ENCODE measurements at regions not wholly inside any gene's neighbourhood (a gene's known extent, or its start where the extent isn't known, plus 50 kb on each side); places are given as distances from the start of the nearest gene placed in this dataset.

- 84 to 87% (median 86%) methylated on average over 10 of the region's 10 CpGs for WGBS, 5 donors
- Histone ChIP-seq H3K4me1 (peaks cover 5 to 19% (median 13%) of the 10 kb centered on the region in 4 donors), H3K9me3 (peaks cover 0 to 32% (median 13%) of the 10 kb centered on the region in 4 donors), H3K27ac (no peak overlapping the region), H3K36me3 (no peaks in the 10 kb centered on the region), H3K4me3 (no peak overlapping the region), H3K27me3 (no peaks in the 10 kb centered on the region)
- TF ChIP-seq POLR2A (IDR thresholded peaks at IDR 0.05): no peak
- TF ChIP-seq POLR2AphosphoS5 (IDR thresholded peaks at IDR 0.05): no peak
- no peak for TF ChIP-seq CTCF (IDR thresholded peaks at IDR 0.05)
- no peak for TF ChIP-seq EP300 (IDR thresholded peaks at IDR 0.05)
- DNase-seq: no peak
- intact Hi-C loops (cut with DNase I; ENCODE audit: low total_unique reads): no loop called here
These were observed 203.6 kb upstream of the DIO3 start for GRCh38 chr14:101357559-101358319.

- no peak for DNase-seq
- H3K27me3 ChIP-seq: no peaks in the 10 kb centered on the region
- intact Hi-C loops (cut with DNase I; ENCODE audit: low total_unique reads): no loop called here
- H3K9me3 ChIP-seq: peaks cover 0 to 32% (median 12%) of the 10 kb centered on the region in 4 donors
- H3K36me3 ChIP-seq: no peaks in the 10 kb centered on the region
- TF ChIP-seq CTCF (IDR thresholded peaks at IDR 0.05) (no peak), POLR2AphosphoS5 (IDR thresholded peaks at IDR 0.05) (no peak), POLR2A (IDR thresholded peaks at IDR 0.05) (no peak), EP300 (IDR thresholded peaks at IDR 0.05) (no peak)
- 72 to 80% (median 79%) methylated on average over 15 of the region's 15 CpGs for WGBS, 5 donors
- peaks cover 5 to 19% (median 13%) of the 10 kb centered on the region in 4 donors for H3K4me1 ChIP-seq
- peak overlapping the region in 4 of 5 donors; percentile 67 to 84 (median 83) for H3K27ac ChIP-seq
- H3K4me3 ChIP-seq: no peak overlapping the region
These were observed 202.8 kb upstream of the DIO3 start for GRCh38 chr14:101358320-101359125.

GRCh38 chr14:101359221-101360053 is 201.9 kb upstream of the DIO3 start:
- no peak overlapping the region for H3K4me3 ChIP-seq
- H3K4me1 ChIP-seq: peaks cover 5 to 26% (median 18%) of the 10 kb centered on the region in 4 donors
- WGBS, 5 donors: 49 to 68% (median 63%) methylated on average over 19 of the region's 19 CpGs
- H3K27ac ChIP-seq: peak overlapping the region; percentile 22 to 84 (median 82)
- no peaks in the 10 kb centered on the region for H3K36me3 ChIP-seq
- no peak for TF ChIP-seq EP300 (IDR thresholded peaks at IDR 0.05)
- no peak for TF ChIP-seq CTCF (IDR thresholded peaks at IDR 0.05)
- TF ChIP-seq POLR2A (IDR thresholded peaks at IDR 0.05): no peak
- no peak for TF ChIP-seq POLR2AphosphoS5 (IDR thresholded peaks at IDR 0.05)
- peak in 1 of 2 donors; percentile 55 for DNase-seq
- peaks cover 0 to 7% (median 0%) of the 10 kb centered on the region in 3 donors for H3K27me3 ChIP-seq
- H3K9me3 ChIP-seq: peaks cover 0 to 30% (median 9%) of the 10 kb centered on the region in 4 donors
- intact Hi-C loops (cut with DNase I; ENCODE audit: low total_unique reads): no loop called here
